Islet precursor cell (in vitro differentiated cells): ENCODE measurements at regions not wholly inside any gene's neighbourhood (a gene's known extent, or its start where the extent isn't known, plus 50 kb on each side); places are given as distances from the start of the nearest gene placed in this dataset.
A peak's percentile ranks its signal among the peaks of the same experiment; 100 is the strongest.
"Not testable (repeated sequence)": the region's sequence is repeated elsewhere in the genome, so short reads cannot be mapped to it uniquely, and the experiment has no call there.

Experiments used
- DNase-seq: peaks from one replicate; pipeline ENCODE4 v3.0.0-alpha.2; 2018

GRCh38 chr10:64148607-64149006 lies 627.4 kb downstream of the REEP3 start:
- no peak for DNase-seq

DNA sequence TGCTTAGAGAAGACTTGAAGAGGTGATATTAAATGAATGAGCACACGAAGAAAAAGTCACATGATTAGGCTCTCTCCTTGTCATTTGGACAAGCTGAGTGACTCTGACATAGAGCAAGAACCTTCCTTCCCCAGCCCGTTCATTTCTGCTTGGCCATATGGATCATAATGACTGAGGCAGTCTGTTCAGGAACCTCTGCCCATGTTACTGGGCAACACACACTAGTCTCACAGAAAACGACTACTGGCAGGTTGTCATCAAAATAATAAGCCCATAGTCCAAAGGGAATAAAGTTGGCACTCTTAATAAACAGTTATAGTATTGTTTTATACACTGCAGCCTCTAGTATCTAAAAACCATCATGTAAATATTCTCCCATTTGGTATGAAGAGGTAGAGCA lies 635.0 kb downstream of the REEP3 start:
- no peak for DNase-seq

GRCh38 chr10:64158551-64158950 lies 637.4 kb downstream of the REEP3 start:
- DNase-seq: no peak

GRCh38 chr10:64159910-64160872 lies 639.0 kb downstream of the REEP3 start:
- peak; percentile 62 for DNase-seq

- no peak for DNase-seq
Measured at GRCh38 chr10:64170791-64171190, 649.6 kb downstream of the REEP3 start.

- DNase-seq: no peak
Measured at GRCh38 chr10:64173826-64174225, 652.6 kb downstream of the REEP3 start.

- DNase-seq: no peak
Measured at GRCh38 chr10:64174666-64175255, 653.6 kb downstream of the REEP3 start.

- DNase-seq: no peak
Measured at GRCh38 chr10:64175271-64175962, 654.2 kb downstream of the REEP3 start.

GRCh38 chr10:64182671-64183070 lies 661.5 kb downstream of the REEP3 start:
- DNase-seq: no peak

- DNase-seq: no peak
Measured at GRCh38 chr10:64191286-64191685, 670.1 kb downstream of the REEP3 start.

- DNase-seq: no peak
Measured at GRCh38 chr10:64196638-64197315, 675.6 kb downstream of the REEP3 start.

- DNase-seq: no peak
Measured at GRCh38 chr10:64201936-64202335, 680.7 kb downstream of the REEP3 start.

GRCh38 chr10:64204504-64204903 lies 683.3 kb downstream of the REEP3 start:
- DNase-seq: not testable (repeated sequence)

GRCh38 chr10:64206409-64206808 lies 685.2 kb downstream of the REEP3 start:
- no peak for DNase-seq

DNA sequence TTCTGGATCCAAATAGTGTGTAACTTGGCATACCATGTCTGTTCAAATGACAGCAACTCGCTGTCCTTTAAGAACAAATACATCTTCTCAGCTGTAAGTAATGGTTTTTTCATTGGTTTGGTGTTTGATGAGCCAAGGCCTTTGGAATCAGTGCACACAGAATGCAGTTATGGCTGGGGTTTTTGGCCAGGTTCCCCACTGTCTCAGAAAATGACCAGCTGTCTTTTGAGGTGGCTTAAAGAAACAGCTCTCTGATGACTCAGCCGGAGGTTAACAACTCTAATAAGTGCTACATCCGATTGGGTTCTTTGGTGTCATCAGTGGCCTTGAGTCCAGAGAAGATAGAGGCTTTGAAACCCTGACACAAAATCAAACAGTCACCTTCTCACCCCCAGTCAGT lies 688.4 kb downstream of the REEP3 start:
- no peak for DNase-seq

DNA sequence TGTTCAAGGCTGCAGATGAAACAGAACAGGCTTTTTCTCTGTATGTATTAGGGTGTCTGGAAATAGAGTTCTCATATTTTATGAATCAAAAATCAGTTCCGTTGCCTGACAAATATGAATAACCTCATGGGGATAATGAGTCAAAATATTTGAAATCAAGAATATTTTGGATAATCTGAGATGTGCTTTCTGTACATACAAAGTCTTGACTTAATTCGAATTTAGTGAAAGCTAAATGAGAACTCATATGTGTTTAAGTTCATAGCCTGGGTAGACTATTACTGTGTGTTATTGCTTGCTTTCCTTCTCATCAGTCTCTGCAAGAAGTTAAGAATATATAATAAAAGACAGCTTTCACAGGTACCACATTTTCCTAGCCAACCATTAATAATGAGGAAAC lies 689.0 kb downstream of the REEP3 start:
- DNase-seq: no peak

GRCh38 chr10:64211466-64211865 lies 690.3 kb downstream of the REEP3 start:
- DNase-seq: no peak

DNA sequence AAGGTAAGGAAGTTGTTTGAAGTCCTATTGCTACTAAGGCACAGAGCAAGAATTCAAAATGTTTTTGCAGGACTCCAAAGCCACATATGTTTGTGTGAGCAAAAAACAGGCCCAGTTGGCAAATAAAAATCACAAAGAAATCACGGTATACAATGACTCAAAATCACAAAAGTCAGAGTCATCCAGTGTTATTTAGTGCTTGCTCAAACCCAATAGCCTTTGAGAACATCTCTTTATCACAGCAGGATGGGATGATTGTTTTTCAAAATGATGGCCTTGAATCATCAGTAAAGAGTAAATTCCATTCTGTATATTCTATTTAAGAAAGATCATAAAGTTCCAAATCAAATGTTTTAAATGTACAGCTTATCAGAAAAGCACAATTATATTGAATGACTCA lies 693.9 kb downstream of the REEP3 start:
- DNase-seq: no peak

DNA sequence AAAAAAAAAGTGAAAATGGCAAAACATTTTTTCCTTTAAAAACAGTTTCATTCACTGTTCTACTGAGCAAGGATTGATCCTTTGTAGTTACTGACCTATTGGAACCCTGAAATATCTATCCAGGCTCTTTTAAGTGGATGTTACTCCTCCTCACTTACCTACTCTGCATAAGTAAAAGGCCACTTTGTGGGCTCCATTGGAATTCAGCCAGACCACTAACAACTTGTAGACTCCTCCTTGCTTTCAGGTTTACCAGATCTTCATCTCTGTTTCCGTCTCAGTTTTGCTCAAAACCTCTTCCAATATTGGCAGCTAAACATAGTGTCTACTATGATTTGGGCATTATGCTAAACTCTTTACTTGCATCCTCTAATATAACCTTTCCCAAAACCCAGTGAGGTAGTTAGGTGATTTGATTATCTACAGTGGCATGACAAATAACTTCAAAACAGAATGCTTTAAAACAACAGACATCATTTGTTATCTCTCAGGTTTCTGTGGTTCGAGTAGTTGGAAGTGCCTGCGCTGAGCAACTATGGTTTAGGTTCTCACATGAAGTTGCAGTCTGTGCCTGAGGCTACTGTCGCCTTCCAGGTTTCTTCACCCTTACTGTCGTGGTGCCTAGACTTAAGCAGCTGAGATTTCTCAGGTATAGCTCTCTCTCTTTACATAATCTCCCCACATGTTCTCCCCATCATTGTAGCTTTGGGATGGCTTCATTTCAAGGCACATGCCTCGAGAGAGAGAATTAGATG lies 698.2 kb downstream of the REEP3 start:
- peak; percentile 87 for DNase-seq

DNA sequence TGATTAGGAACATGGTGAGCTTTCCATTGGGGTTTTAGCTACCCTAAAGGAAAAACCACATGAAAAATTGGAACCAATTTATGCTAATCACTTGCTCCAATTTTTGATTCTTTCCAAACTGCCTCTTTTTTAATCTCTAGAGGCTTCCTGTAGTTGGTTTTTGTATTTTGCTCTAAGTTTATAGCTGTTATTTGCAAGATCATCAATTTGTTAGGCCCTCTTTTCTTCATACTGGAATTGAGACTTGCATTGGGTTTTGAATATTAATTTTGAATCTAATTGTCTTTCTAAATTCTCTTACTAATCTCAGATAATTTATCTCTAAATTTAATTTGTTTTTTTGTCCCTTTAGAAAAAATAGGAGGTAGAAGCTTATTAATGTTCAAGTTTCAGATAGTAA lies 713.3 kb downstream of the REEP3 start:
- no peak for DNase-seq

GRCh38 chr10:64257704-64258103 lies 736.5 kb downstream of the REEP3 start:
- no peak for DNase-seq

GRCh38 chr10:64261092-64261491 lies 739.9 kb downstream of the REEP3 start:
- no peak for DNase-seq
